ENCODE measurements at regions not wholly inside any gene's neighbourhood (a gene's known extent, or its start where the extent isn't known, plus 50 kb on each side); places are given as distances from the start of the nearest gene placed in this dataset.

DNA sequence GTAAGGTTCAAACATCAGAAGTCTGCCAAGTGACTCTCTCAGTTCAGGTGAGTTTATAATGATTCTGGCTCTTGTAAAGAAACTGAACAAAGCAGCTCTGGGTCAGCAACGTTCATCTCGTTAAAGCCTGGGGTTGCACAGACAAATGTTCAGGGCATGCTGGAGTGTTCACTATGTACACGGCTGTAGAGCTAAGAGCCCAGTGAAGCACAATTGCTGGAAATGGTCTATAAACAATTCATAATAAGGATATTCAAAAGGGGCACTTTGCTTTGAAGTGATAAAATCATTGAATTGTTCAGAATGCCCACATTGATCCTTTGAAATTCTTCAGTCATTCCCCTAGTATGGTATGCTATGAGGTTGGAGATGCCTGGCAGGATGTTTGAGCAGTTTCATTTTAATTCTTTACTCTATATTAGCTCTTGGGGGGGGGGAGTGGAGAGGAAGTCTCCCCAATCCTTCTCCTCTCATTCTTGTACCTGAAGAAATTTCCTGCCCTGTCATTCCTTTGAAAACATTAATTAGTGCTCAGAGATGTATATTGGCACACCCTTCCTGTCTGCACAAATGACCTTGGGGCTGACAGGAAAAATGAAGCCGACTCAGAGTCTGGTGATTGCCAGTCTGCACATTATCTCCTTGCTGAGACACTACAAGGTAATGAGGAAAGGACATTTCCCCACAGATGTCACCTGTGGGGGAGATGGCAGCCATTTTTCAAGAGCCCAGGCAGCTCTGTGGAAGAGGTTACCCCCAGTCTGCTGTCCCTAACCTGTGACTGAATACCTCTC is 145.5 kb downstream of the DLEU7 start:
- DNase-seq, result no peak

DNA sequence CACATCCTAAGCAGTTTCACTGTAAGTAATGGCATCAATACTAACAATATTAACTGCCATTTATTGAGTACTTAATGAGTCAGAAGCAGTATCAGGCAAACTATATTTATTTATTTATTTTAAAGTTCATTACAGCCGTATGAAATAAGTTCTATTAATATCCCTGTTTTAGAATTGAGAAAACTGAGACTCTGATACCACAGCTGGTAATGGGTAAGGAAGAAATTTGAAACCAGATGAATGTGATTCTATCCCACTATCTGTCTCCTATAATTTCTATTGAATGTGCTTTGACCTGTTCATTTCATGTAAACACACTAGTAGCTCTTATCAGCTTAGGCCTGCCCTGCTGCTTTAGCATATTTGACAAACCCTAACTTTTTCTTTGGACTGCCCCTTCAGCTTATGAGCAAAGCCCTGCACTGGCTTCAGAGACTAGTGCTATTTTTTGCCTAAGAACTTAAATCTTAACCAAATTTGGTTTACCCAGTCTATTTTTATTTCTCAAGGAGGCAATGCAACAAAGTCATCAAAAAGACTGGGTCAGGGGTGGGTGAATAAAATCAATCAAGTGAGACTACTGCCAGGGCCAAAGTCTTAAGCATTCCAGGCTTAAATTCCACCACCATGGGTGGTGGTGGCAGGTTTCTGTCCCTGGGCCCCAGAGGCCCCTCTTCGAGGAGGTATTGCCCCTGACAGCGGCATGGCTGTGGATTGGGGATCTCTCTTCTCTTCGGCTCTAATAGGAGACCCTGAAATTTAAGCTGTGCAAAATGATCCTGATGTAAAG is 143.4 kb downstream of the DLEU7 start:
- no peak for DNase-seq

DNA sequence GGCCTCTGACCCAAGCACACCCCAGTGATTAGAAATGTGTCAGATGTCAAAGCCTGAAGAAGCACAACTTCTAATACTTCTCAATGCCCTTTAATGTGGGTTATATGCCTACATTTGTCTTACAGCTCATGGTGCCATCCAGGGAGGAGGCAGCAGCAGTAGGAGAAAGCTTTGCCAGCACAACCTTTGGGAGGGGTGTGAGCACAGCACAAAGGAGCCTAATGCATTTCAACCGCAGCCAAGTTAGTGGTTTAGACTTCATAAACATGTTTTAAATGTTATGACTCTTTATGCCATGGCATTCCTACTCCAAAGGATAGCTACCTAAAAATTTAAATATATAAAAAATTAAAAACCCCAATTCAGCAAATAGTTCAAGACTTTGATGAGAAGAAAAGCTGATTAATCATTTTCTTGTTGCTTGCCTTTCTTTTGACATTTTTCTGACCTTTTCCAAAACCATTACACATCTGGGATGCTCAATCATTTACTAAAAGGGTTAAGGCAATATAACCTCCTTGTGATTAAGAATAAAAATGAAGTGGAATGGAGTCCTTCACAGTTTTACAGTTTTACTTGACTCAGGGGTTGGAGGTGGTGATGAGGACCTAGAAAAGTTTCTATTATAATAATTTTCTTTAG is 142.7 kb downstream of the DLEU7 start:
- DNase-seq, result no peak

DNA sequence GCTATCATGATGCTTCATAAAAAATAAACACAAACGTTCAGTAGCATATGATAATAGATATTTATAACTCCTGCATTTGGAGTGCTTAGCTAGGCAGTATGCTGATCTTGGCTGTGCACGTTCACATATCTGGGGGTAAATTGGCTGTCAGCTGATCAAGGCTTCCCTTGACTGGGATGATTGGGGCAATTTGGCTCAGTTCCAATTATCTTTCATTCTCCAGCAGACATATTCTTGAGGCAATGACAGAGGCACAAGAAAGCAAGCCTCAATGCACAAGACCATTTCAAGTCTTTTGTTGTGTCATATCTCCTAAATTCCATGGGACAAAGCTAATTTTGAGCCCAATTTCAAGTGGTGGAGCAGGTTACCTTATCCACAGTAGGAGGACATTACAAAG is 142.0 kb downstream of the DLEU7 start:
- no peak for DNase-seq

DNA sequence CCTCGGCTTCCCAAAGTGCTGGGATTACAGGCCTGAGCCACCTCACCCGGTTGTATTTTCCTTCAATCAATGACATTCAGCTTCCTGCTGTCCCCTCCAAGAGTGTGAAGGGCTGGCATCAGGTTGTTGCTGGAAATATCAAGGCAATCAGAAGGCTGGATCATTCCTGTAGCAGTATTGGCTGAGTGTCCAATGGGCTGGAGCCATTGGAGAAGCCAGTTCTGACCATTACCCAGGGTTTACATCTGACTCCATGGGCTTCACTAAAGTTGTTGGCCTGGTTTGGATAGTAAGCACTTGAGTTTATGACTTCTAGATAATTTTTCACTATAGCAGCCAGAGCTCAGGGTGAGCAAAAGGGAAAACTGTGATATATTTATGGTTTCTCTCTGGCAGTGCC is 137.0 kb downstream of the DLEU7 start:
- no peak for DNase-seq

DNA sequence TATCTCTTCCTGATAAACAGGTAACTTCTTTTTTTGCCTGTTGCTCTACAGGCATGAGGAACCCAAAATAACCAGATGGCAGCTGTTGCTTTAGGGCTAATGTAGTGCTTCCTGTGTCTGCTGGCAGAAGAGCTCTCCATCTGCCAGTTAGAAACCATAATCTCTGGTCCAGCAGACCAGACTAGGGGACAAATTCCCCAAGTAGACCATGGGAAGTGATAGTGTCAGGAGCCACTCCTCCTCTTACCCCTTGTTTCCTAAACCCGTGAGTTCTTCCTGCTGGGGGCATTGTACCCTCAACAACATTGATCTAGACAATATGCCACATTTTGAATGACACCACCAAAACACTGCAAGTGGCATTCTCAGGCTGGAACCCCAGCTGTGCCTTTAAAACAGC is 135.9 kb downstream of the DLEU7 start:
- DNase-seq, result peak; percentile 19

DNA sequence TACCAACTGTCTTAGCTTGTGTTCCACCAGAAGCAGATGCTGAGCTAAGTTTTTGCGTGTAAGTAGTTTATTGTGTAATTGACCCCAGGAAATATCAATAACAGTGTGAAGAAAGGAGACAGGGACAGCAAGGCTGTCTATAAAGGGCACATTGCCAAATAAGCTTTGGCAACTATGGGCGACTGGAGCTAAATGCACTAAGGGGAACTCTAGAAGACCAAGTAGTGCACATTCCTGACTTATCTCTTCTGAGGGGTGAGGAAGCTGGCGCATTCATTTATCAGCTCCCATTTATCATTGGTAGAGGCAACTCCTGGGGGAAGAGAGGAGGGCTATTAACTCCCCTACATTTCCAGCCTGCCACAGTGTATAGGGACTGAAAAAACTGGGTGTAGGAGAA is 135.0 kb downstream of the DLEU7 start:
- peak; percentile 83 for DNase-seq

DNA sequence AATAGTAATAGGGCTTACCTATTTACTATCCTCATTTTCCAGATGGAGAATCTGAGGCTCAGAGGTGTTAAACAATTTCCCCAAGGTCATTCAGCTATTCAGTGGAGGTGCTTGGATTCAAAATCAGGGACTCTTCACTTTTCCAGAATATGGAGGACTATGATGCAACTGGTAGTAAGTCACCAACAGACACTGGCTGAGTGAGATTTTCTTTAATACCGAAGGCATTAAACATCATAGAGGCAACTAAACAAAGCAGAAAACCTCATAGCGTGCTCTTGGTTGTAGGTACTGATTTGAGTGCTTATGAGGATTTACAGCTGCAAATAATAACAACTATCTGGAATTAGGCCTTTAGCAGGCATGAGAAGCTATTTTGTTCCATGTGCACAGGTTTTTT is 134.4 kb downstream of the DLEU7 start:
- DNase-seq, result no peak

DNA sequence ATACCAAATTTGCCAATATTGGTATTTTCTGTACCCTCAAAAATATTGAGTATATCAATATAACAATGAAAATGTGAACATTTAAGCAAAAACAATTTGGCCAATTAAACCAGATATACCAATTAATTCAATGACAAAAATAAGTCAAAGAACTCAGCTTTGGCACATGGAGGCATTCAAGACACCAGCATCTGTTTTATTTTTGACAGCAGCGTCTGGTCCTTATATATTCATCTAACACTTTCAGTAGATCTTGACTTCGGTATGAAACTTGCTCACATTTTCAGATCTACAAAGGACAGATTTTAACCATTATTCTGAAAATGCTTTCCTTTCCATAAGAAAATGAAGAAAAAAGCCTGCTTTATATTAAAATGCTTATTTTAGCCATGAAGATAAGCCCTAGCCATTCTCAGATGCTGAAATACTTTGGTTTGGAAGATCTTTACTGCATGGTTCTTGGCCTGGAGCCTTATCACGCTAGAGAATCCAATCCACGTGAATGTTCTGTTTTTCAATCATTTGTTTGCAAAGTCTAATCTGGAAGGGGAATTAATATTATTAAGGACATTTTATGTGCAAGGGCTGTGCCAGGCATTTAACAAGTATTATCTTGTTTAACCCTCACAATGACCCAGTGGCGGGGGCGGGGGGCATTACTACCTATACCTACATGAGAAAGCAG is 132.2 kb downstream of the DLEU7 start:
- DNase-seq, result no peak

DNA sequence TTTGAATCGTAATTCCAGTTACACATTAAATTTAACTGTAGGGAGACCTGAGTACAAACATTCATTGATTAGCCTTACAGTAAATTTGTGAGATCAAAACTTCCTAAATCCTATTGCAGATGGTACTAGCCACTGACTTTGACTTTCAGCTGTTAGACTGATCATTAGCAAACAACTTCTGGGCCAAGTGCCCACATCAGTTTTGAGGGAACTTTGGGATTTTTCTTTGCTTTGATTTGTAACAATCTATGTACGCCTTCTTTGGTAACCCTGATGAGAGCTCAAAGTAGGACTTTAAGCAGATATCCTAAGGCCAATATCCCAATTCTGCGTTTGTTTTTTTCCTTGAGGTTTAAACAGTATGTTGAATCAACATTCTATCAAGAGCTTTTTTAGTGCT is 131.5 kb downstream of the DLEU7 start:
- DNase-seq, result no peak

DNA sequence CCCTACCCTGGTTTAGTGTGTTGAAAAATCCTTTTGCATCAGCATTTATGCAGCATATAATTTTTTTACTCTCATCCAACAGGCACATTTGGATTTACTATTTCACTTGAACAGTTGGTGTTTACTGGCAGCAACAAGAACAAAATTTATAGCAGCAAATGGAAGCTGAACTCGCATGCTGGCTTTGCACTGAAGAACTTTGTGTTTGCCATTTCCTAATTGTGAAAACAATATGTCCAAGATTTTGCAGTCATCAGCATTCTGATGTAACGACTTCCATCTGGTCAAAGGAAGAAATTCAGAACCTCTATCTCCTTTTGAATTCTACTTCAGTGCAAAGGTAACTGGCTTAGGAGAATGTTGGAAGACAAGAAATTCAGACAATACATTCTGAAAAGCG is 131.0 kb downstream of the DLEU7 start:
- no peak for DNase-seq

DNA sequence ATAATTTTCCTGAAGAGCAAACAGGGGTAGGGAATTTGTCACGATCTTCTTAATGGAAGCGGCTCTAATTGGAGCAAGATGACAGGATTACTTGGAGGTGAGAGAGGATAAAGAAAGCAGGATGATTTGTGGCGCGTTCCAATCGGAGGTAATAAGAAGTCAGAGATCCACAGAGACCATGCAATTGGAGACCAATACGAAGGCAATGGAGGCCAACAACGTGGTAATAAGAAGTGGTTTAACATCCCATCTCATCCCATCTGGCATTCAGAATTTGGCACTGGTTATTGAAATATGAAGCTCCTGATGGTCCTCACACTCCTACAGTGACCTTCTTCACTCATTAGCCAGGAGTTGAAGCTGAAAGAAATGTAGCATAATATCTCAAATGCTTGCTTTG is 130.6 kb downstream of the DLEU7 start:
- no peak for DNase-seq

DNA sequence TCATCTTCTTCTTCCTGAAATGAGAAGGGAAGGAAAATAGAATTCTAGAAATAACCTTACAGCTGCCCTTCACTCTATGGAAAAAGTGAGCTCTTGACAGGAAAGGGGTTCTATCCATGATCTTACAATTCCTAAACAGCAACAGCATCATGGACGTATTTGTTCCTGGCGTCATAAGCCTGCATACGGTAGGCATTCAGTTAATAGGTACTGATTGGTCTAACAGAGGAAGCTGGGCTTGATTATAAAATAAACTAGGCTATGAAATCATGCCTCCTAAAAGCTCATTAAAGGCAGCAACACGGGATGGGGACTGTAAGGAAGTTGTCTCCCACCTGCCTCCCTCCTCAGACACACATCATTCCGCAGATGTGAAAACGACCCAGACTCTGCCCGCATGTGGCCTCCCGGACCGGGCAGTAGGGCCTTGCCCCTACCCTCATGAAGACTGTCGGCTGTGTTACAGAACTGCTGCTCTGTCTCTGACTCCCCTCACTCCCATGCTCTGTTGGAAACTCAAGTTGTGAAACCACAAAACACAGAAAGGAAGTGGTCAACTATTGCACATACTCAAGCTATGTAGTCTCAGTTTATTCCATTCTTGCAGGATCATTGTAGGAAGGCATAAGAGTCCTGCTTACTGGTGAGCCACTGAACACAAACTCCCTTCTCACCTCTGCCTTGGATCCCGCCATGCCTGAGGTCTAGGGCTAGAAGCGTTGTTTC is 129.8 kb downstream of the DLEU7 start:
- DNase-seq, result peak; percentile 99

DNA sequence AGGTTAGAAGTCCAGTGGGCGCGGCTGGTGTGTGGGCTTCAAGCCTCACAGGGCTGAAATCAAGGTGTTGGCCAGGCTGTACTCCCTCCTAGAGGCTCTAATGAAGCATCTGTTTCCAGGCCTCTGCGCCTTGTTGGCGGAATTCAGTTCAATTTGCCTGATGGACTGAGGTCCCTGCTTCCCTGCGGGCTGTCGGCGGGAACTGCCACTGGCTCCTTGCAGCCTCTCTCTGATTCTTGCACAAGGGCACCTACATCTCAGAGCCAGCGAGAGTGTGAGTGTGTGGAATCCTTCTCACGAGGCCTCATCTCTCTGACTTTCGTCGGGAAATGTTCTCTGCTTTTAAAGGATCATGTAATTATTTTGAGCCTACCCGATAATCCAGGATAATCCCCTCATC is 128.6 kb downstream of the DLEU7 start:
- DNase-seq, result no peak

DNA sequence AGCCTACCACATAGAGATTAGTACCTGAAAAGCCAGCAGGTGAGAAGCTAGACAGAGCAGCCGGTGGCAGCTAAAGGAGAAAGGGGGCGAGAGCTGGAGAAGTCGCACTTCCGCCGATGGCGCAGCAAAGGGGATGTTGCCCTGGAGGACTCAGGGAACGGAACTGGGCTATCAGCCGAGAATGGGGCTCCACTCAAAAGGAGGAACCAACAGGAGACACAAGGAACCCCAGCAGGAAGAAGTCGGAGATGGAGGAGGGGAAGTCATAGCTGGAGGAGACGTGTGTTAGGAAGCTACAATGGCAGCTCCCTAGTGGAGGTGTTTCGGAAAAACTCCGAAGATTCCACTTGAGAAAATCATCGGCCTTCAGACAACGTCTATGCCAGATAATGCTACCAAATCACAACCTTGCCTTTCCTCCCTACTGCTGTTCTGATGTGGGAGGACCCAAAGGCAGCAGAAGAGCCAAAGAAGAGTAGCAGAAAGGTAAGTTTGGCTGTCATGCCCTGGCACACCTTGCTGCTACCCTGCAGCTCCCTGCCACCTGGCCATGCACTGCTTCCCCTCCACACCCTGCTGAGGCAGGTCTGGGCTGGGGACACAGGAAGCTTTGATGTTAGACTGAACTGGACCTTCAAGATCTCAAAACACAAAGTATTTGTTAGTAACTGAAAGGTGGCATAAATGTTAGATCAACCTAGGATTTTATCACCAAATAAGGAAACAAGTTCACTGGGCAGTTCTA is 127.9 kb downstream of the DLEU7 start:
- no peak for DNase-seq

DNA sequence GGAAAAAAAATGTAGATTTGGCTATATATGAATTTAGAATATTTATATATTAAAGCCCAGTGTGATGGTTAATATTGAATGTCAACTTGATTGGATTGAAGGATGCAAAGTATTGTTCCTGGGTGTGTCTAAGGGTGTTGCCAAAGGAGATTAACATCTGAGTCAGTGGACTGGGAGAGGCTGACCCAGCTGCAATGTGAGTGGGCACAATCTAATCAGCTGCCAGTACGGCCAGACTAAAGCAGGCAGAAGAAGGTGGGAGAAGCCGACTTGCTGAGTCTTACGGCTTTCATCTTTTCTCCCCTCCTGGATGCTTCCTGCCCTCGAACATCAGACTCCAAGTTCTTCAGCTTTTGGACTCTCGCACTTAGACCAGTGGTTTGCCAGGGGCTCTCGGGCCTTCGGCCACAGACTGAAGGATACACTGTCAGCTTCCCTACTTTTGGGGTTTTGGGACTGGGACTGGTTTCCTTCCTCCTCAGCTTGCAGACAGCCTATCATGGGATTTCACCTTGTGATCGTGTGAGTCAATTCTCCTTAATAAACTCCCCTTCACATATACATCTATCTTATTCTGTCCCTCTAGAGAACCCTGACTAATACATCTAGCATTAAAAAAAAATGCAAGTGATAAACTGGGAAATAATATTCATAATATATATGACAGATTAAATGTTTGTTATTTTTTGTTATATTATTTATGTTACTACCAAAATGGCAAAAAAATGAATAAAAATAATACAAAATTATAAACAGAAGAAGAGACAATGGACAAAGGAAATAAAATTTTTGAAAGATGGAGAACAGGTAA is 122.4 kb downstream of the DLEU7 start:
- no peak for DNase-seq

DNA sequence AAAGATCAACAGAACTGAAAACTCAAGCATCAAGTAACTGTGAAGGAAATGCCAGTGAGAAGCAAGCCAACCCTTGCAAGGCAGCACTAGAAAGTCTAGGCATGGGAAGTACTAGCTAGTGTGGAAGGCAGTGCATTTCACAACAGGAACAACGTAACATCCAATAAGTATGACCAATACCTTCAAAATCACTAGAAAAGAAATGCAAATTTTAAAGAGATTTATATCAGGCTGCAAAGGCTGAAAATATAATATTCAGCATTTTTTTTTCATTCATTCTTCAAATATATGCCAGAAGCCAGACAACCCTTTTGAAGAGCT is 121.9 kb downstream of the DLEU7 start:
- no peak for DNase-seq

DNA sequence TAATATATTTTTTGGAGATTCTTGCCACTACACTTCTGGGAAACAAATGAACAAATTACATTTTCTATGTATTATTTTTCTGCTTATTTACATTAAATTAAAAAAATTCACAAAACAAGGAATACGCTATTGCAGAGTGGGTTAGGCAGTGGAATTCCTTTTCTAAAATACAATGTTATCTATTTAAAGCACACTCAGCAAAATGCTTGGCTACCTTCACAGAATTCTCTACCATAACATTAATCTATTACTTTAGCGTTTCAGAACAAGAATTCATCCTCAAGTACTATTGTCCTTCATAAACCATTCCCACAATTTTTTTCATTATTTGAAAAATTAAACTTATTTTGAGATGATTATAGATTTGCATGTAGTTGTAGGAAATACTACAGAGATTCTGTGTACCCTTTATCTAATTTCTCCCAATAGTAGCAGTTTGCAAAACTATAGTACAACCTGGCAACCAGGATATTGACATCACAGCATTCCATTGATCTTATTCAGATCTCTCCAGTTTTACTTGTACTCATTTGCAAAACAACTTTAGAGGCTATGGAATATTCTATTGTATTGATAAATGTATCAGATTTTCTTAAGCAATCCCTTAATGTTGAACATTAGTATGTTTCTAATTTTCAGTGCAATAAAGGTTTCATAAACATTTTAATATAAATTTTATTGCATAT is 120.9 kb downstream of the DLEU7 start:
- no peak for DNase-seq

DNA sequence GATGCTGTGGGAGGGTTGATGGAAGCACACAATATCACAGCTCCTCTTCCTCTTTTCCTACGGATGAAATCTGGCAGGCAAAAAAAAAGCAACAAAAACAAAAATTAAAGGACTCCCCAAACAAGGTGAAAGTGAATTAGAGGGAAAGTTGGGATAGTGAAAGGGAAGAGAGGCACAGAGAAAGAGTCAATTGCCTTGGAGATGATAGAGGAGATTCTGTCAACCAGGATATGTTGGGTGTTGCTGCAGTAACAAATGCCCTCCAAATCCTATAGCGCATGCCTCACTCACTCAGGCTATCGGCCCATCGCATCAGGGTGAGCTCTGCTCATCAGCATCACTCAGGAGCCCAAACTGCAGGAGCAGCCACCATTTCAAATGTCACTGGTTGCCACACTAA is 119.1 kb downstream of the DLEU7 start:
- no peak for DNase-seq

DNA sequence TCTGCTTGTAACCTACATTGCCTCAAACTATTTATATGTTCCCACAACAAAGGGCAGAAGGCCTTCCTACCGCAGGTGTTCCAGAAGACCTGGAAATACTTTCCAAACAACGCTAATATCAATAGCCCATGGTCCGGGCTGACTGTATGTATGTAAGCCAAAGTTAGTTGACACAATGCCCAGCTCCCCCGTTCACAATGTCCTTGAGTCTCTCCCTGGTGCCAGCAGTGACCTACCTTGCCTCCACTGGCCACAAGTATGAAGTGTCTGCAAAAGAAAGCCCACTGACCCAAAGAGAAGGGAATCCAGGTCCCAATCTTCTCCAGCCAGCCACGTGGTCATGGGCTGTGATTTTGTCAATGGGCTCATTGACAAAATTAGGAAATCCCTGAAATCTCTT is 118.6 kb downstream of the DLEU7 start:
- no peak for DNase-seq

DNA sequence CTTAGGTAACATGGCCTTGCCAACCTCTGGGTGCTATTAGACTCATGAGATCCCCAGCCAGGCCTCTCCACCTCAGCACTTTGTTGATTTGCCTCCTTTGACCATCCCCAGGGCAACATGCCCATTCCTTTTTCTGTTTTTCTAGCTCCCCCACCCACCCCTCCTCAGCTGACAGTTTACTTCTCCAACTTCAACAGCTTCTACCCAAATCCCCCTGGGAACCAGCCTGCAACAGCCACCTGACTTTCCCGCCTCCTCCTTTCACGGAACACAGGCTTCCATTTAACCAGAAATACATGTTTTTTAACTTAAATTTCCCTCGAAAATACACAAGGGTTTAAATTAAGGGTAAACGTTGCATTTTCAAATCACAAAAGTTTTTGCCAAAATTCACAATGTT is 117.3 kb downstream of the DLEU7 start:
- DNase-seq, result no peak
